ENCODE measurements at regions not wholly inside any gene's neighbourhood (a gene's known extent, or its start where the extent isn't known, plus 50 kb on each side); places are given as distances from the start of the nearest gene placed in this dataset.

DNA sequence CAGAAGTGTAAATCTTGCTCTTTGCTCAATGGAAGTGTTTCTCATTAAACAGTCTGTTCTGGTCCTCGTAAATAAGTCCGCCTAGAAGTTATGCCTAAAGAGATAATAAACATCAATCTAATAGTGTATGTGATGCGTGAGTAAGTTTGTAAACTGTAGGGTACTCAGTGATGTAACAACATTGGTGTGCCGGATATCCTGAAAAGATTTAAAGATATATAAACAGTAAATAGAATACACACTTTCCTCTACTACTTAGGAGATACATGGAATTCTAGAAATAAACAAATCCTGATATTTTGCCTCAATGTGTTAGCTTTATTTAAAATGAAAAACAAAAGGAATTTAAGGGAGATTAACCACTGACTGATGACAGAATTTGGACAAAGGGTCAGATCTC is 123.5 kb downstream of the AHR start:
- H3K27me3 ChIP-seq (ENCODE audit: control insufficient read depth, insufficient read depth, low read length, poor library complexity, severe bottlenecking): no peaks in the 10 kb centered on the region
- H3K4me3 ChIP-seq (ENCODE audit: low read length): no peak overlapping the region
- Mint-ChIP-seq H3K27ac (no peak overlapping the region), H3K4me3 (no peak overlapping the region), H3K4me1 (no peaks in the 10 kb centered on the region), H3K36me3 (ENCODE audit: low read depth) (no peaks in the 10 kb centered on the region), H3K9me3 (peaks cover 7% of the 10 kb centered on the region), H3K27me3 (ENCODE audit: insufficient read depth) (no peaks in the 10 kb centered on the region)
- H3K4me1 ChIP-seq (ENCODE audit: control insufficient read depth, insufficient read depth, low read length): no peaks in the 10 kb centered on the region
- no peak overlapping the region for H3K9ac ChIP-seq (ENCODE audit: extremely low read depth, low read length, poor library complexity, severe bottlenecking)
- H3K27ac ChIP-seq (ENCODE audit: low read depth, low read length): no peak overlapping the region
- 92% methylated on average over 3 of the region's 4 CpGs; no CpG with 5 or more reads in 1 of the 2 experiments for WGBS, 2 experiments (ENCODE audit: insufficient coverage in 1 of 2, insufficient read length in 1 of 2)
- no peaks in the 10 kb centered on the region for H3K36me3 ChIP-seq (ENCODE audit: control insufficient read depth, insufficient read depth, low read length)
- peaks cover 11% of the 10 kb centered on the region for H3K9me3 ChIP-seq (ENCODE audit: control insufficient read depth, low read length)
- TF ChIP-seq, protein P1, sequence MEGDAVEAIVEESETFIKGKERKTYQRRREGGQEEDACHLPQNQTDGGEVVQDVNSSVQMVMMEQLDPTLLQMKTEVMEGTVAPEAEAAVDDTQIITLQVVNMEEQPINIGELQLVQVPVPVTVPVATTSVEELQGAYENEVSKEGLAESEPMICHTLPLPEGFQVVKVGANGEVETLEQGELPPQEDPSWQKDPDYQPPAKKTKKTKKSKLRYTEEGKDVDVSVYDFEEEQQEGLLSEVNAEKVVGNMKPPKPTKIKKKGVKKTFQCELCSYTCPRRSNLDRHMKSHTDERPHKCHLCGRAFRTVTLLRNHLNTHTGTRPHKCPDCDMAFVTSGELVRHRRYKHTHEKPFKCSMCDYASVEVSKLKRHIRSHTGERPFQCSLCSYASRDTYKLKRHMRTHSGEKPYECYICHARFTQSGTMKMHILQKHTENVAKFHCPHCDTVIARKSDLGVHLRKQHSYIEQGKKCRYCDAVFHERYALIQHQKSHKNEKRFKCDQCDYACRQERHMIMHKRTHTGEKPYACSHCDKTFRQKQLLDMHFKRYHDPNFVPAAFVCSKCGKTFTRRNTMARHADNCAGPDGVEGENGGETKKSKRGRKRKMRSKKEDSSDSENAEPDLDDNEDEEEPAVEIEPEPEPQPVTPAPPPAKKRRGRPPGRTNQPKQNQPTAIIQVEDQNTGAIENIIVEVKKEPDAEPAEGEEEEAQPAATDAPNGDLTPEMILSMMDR (conservative IDR thresholded peaks at IDR 0.05): no peak
- DNase-seq: no peak

DNA sequence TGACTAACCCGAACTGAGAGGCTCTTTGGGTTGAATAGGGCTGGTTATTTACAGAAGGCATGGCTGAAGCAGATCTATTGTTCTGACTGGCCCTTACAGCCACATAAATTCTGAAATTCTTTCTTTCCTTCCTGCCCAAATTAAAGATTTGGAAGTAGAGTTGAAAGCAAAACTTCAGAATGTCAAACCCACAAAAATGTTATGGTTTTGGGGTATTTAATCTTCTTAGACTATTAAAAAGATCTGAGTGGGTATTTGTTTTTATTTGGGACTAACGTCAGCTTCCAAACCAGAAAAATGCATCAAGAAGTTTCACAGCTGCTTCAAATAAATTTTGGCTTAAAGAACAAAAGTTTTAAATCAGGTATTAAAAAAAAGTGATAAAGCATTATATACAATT is 124.5 kb downstream of the AHR start:
- TF ChIP-seq, protein P1 (conservative IDR thresholded peaks at IDR 0.05): no peak
- no peak overlapping the region for H3K4me3 ChIP-seq (ENCODE audit: low read length)
- no peaks in the 10 kb centered on the region for H3K4me1 ChIP-seq (ENCODE audit: control insufficient read depth, insufficient read depth, low read length)
- peaks cover 11% of the 10 kb centered on the region for H3K9me3 ChIP-seq (ENCODE audit: control insufficient read depth, low read length)
- H3K36me3 ChIP-seq (ENCODE audit: control insufficient read depth, insufficient read depth, low read length): no peaks in the 10 kb centered on the region
- H3K9me3 Mint-ChIP-seq: peaks cover 11% of the 10 kb centered on the region
- no peaks in the 10 kb centered on the region for H3K4me1 Mint-ChIP-seq
- H3K27me3 Mint-ChIP-seq (ENCODE audit: insufficient read depth): no peaks in the 10 kb centered on the region
- H3K36me3 Mint-ChIP-seq (ENCODE audit: low read depth): peaks cover under 1% of the 10 kb centered on the region
- H3K9ac ChIP-seq (ENCODE audit: extremely low read depth, low read length, poor library complexity, severe bottlenecking): no peak overlapping the region
- 91 to 100% methylated on average over 1 to 2 of the region's 2 CpGs for WGBS, 2 experiments (ENCODE audit: insufficient coverage in 1 of 2, insufficient read length in 1 of 2)
- H3K27ac ChIP-seq (ENCODE audit: low read depth, low read length): no peak overlapping the region
- no peaks in the 10 kb centered on the region for H3K27me3 ChIP-seq (ENCODE audit: control insufficient read depth, insufficient read depth, low read length, poor library complexity, severe bottlenecking)
- H3K27ac Mint-ChIP-seq: no peak overlapping the region
- no peak overlapping the region for H3K4me3 Mint-ChIP-seq
- no peak for DNase-seq

DNA sequence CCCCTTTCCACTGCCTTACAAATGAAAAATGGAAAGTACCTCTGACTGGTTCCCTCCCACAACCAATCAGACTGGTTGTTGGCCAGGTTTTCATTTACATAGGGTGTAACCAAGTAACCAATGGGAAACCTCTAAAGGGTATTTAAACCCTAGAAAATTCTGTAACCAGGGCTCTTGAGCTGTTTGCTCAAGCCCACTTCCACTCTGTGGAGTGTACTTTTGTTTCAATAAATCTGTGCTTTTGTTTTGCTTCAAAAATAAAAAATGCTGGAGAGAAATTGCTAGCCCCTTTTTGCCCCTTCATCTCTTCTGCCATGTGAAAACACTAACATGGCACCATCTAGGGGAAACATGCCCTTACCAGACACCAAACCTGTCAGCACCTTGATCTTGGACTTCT is 129.5 kb downstream of the AHR start:
- DNase-seq: no peak
- H3K9me3 ChIP-seq (ENCODE audit: control insufficient read depth, low read length): peaks cover 23% of the 10 kb centered on the region
- no peak overlapping the region for H3K27ac Mint-ChIP-seq
- H3K27ac ChIP-seq (ENCODE audit: low read depth, low read length): no peak overlapping the region
- no peak overlapping the region for H3K4me3 Mint-ChIP-seq
- no peaks in the 10 kb centered on the region for H3K27me3 Mint-ChIP-seq (ENCODE audit: insufficient read depth)
- H3K27me3 ChIP-seq (ENCODE audit: control insufficient read depth, insufficient read depth, low read length, poor library complexity, severe bottlenecking): no peaks in the 10 kb centered on the region
- H3K9me3 Mint-ChIP-seq: peaks cover 24% of the 10 kb centered on the region
- H3K36me3 ChIP-seq (ENCODE audit: control insufficient read depth, insufficient read depth, low read length): no peaks in the 10 kb centered on the region
- H3K36me3 Mint-ChIP-seq (ENCODE audit: low read depth): peaks cover 3% of the 10 kb centered on the region
- H3K9ac ChIP-seq (ENCODE audit: extremely low read depth, low read length, poor library complexity, severe bottlenecking): no peak overlapping the region
- no peak overlapping the region for H3K4me3 ChIP-seq (ENCODE audit: low read length)
- TF ChIP-seq, protein P1 (conservative IDR thresholded peaks at IDR 0.05): no peak
- no peaks in the 10 kb centered on the region for H3K4me1 Mint-ChIP-seq
- H3K4me1 ChIP-seq (ENCODE audit: control insufficient read depth, insufficient read depth, low read length): no peaks in the 10 kb centered on the region

All from endodermal cell (in vitro differentiated cells).